ENCODE measurements at regions not wholly inside any gene's neighbourhood (a gene's known extent, or its start where the extent isn't known, plus 50 kb on each side); places are given as distances from the start of the nearest gene placed in this dataset.
A peak's percentile ranks its signal among the peaks of the same experiment; 100 is the strongest.

DNA sequence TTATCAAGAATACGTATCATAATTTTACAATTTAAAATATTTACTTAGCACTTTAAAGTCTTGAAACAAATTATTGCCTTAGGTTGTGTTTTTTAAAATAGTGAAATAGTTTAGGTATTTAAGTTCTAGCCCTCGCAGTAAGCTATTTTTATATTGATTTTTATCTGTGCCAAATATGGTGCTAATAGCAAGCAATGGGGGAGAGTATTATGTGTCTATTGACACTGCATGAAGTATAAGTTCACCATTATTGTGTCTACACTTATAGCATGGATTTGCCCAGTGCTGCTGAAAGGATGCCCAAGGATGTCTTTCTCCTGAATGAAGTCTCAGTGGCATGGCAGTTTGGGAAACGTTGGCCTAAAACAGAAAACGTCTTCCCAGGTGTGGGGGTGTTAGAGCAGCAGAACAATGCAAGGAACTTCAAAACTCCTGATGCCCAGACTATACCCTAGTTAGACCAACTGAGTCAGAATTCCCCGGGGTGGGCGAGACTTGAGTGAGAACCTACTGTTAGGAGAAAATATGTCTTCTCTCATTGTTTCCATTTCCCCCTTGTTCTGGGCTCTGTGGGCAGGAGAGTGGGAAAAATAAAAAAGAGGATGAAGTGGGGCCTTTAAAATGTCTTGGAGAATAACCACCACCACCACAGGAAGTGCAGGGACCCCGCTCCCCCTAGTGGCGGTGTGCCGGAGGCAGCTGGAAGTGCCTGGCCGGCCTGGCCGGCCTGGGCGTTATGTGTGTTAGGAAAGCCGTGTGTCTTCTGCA lies 104.2 kb upstream of the SLC7A14 start:
- peak overlapping the region; percentile 51; the same call in 1 of the 2 replicates for H2BK20ac ChIP-seq (ENCODE audit: low read length)
- H3K36me3 ChIP-seq (ENCODE audit: control insufficient read depth in 2 of 4, insufficient read depth in 4 of 4, low read length in 3 of 4) = no peaks in the 10 kb centered on the region
- H3K27ac ChIP-seq (ENCODE audit: low read depth, low read length) = no peak overlapping the region
- FAIRE-seq (no peak), DNase-seq (ENCODE audit: low read depth in 1 of 2, low spot score in 2 of 2) (peak in 1 of 2 experiments; percentile 88)
- H3K18ac ChIP-seq (ENCODE audit: extremely low read depth, low read length) = no peak overlapping the region
- peak overlapping the region; percentile 1 for H4K5ac ChIP-seq (ENCODE audit: insufficient read length, low read depth, low read length)
- ChIA-PET CTCF (ENCODE audit: partially characterized antibody) (interaction anchor here (0.6 to 5.5 kb wide), 25 partner anchors 9 to 747 kb away, joined by 3 to 33 read pairs (median 4); partner anchors contain the start of gene SLC7A14), POLR2A (ENCODE audit: partially characterized antibody) (no interaction called here)
- H3K4me1 ChIP-seq (replicated peaks in 1 of 4; ENCODE audit: control insufficient read depth in 3 of 4, insufficient read depth in 4 of 4, low read length in 3 of 4) = peaks cover 3 to 7% (median 4%) of the 10 kb centered on the region in 4 experiments; a peak in 4 of 7 replicates
- H2BK5ac ChIP-seq (ENCODE audit: low read depth, low read length) = peak overlapping the region; percentile 57; the same call in 1 of the 2 replicates
- H4K91ac ChIP-seq (replicated peaks; ENCODE audit: insufficient read length, low read length) = peak overlapping the region; percentile 58
- no peak overlapping the region for H3K4me3 ChIP-seq (ENCODE audit: extremely low read depth in 1 of 4, insufficient read depth in 2 of 4, low read depth in 3 of 4, low read length in 4 of 4)
- H3K79me2 ChIP-seq (ENCODE audit: control insufficient read depth in 1 of 2, insufficient read depth in 2 of 2, low read length in 2 of 2) = no peaks in the 10 kb centered on the region
- WGBS, 2 experiments (ENCODE audit: extremely low coverage in 1 of 2, insufficient coverage in 1 of 2, insufficient read length in 1 of 2, insufficient replicate concordance in 2 of 2, low coverage in 1 of 2, low lambda C conversion rate in 2 of 2, missing lambda C conversion rate in 1 of 2) = 58% methylated on average over 13 of the region's 13 CpGs; no CpG with 5 or more reads in 1 of the 2 experiments
- H3K4me2 ChIP-seq (ENCODE audit: insufficient read depth in 1 of 2, low read depth in 2 of 2, low read length in 2 of 2) = no peak overlapping the region
- no peak overlapping the region for H2AK5ac ChIP-seq (ENCODE audit: low read depth, low read length)
- peak overlapping the region; percentile 40; the same call in 1 of the 2 replicates for H2BK12ac ChIP-seq (ENCODE audit: low read depth, low read length)
- H3K9me3 ChIP-seq (ENCODE audit: insufficient read depth in 2 of 2, low read depth in 1 of 2, low read length in 1 of 2) = peaks cover 2 to 3% of the 10 kb centered on the region in 2 experiments; a peak in 1 of 4 replicates
- no peak overlapping the region for H2AFZ ChIP-seq (ENCODE audit: low read length)
- H3K4ac ChIP-seq (replicated peaks; ENCODE audit: insufficient read length, low read depth, low read length) = no peak overlapping the region
- no peak overlapping the region for H2BK15ac ChIP-seq (ENCODE audit: low read length)
- no peaks in the 10 kb centered on the region for H3K79me1 ChIP-seq (ENCODE audit: low read depth, low read length)
- no peaks in the 10 kb centered on the region for H3K23me2 ChIP-seq (ENCODE audit: low read depth, low read length)
- no peak overlapping the region for H3K14ac ChIP-seq (ENCODE audit: insufficient read length)
- H2BK120ac ChIP-seq (replicated peaks; ENCODE audit: low read depth, low read length) = peak overlapping the region; percentile 19
- H3K23ac ChIP-seq (ENCODE audit: insufficient read length) = no peak overlapping the region
- no peak overlapping the region for H4K8ac ChIP-seq (ENCODE audit: extremely low read depth, insufficient read depth, low read length)
- no peak for TF ChIP-seq CREB1 (IDR thresholded peaks at IDR 0.05)
- TF ChIP-seq, protein P1, sequence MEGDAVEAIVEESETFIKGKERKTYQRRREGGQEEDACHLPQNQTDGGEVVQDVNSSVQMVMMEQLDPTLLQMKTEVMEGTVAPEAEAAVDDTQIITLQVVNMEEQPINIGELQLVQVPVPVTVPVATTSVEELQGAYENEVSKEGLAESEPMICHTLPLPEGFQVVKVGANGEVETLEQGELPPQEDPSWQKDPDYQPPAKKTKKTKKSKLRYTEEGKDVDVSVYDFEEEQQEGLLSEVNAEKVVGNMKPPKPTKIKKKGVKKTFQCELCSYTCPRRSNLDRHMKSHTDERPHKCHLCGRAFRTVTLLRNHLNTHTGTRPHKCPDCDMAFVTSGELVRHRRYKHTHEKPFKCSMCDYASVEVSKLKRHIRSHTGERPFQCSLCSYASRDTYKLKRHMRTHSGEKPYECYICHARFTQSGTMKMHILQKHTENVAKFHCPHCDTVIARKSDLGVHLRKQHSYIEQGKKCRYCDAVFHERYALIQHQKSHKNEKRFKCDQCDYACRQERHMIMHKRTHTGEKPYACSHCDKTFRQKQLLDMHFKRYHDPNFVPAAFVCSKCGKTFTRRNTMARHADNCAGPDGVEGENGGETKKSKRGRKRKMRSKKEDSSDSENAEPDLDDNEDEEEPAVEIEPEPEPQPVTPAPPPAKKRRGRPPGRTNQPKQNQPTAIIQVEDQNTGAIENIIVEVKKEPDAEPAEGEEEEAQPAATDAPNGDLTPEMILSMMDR (IDR thresholded peaks at IDR 0.05; ENCODE audit: control extremely low read depth in 1 of 3, insufficient read depth in 1 of 3, low read depth in 1 of 3, low read length in 3 of 3) = peak; percentile 75 to 89 (median 80)
- peak; percentile 79 to 85 for TF ChIP-seq RAD21 (IDR thresholded peaks at IDR 0.05 in 1 of 2, conservative IDR thresholded peaks at IDR 0.05 in 1 of 2; ENCODE audit: low read depth in 2 of 2, low read length in 2 of 2)
- no peak overlapping the region for H3K56ac ChIP-seq (replicated peaks; ENCODE audit: insufficient read length, low read depth, low read length)
- no peak overlapping the region for H3K9ac ChIP-seq (replicated peaks in 1 of 4; ENCODE audit: extremely low read depth in 1 of 4, low read depth in 3 of 4, low read length in 3 of 4)
- H4K20me1 ChIP-seq (replicated peaks in 1 of 2; ENCODE audit: control insufficient read depth in 1 of 2, insufficient read depth in 2 of 2, low read length in 2 of 2) = no peaks in the 10 kb centered on the region
- H3K27me3 ChIP-seq (replicated peaks in 1 of 4; ENCODE audit: control insufficient read depth in 3 of 4, extremely low read depth in 1 of 4, insufficient read depth in 3 of 4, low read length in 3 of 4) = no peaks in the 10 kb centered on the region
